Gastroesophageal sphincter (tissue), 4 donors: ENCODE measurements at regions not wholly inside any gene's neighbourhood (a gene's known extent, or its start where the extent isn't known, plus 50 kb on each side); places are given as distances from the start of the nearest gene placed in this dataset.

ENCODE experiments used
- ATAC-seq: fragments of 150-250 bp; one replicate; pipeline ENCODE4 v1.9.1; 2016; ENCODE audit warnings: mild to moderate bottlenecking, moderate library complexity
- H3K27ac ChIP-seq, 4 donors: fragments of 200-600 bp; sonication (generic) in 3 of 4; 1 replicate in 3 of 4; 2 replicates in 1 of 4; pipeline ENCODE4 v1.5.1; 2016 to 2019
- H3K27me3 ChIP-seq: fragments of 200-600 bp; sonication (generic); one replicate; pipeline ENCODE4 v1.5.1; 2019
- H3K36me3 ChIP-seq, 2 donors: fragments of 200-600 bp; sonication (generic); one replicate each; pipeline ENCODE4 v1.5.1; 2019; ENCODE audit warnings: control low read depth in 1 of 2
- H3K4me1 ChIP-seq, 3 donors: fragments of 200-600 bp; sonication (generic); 1 replicate in 2 of 3; 2 replicates in 1 of 3; pipeline ENCODE4 v1.5.1; 2016 to 2019; ENCODE audit warnings: control low read depth in 2 of 3
- H3K4me3 ChIP-seq, 2 donors: fragments of 200-600 bp; sonication (generic); one replicate each; pipeline ENCODE4 v1.5.1; 2019; ENCODE audit warnings: mild to moderate bottlenecking in 1 of 2, moderate library complexity in 1 of 2
- H3K9me3 ChIP-seq, 3 donors: fragments of 200-600 bp; sonication (generic); one replicate each; pipeline ENCODE4 v1.5.1; 2017 to 2019; ENCODE audit warnings: control low read depth in 2 of 3
- CTCF ChIP-seq, 4 experiments: fragments of 200-600 bp in 2 of 4; fragments of 450-650 bp in 2 of 4; sonication (generic) in 1 of 4; IDR thresholded peaks; one replicate each; pipeline ENCODE4 v1.5.1; 2017 to 2019; ENCODE audit warnings: antibody characterized with exemption in 4 of 4, mild to moderate bottlenecking in 2 of 4, moderate library complexity in 2 of 4
- EP300 ChIP-seq: sonication (generic); formaldehyde crosslinking; IDR thresholded peaks from one replicate; pipeline ENCODE4 v1.6.1; 2017; ENCODE audit warnings: antibody characterized with exemption, mild to moderate bottlenecking
- POLR2A ChIP-seq, 2 donors: fragments of 450-650 bp; IDR thresholded peaks; one replicate each; pipeline ENCODE4 v1.6.1; 2017; ENCODE audit warnings: antibody characterized with exemption in 2 of 2, mild to moderate bottlenecking in 2 of 2, moderate library complexity in 1 of 2
- POLR2AphosphoS5 ChIP-seq: sonication (generic); formaldehyde crosslinking; IDR thresholded peaks from one replicate; pipeline ENCODE4 v1.6.1; 2017; ENCODE audit warnings: antibody characterized with exemption
- WGBS, 2 donors: methylation state at CpG; one replicate each; pipeline ENCODE4 v1.1.5; 2018; ENCODE audit warnings: low coverage in 1 of 2; 5-methylcytosine and 5-hydroxymethylcytosine counted together

GRCh38 chr6:93124006-93124632 is 295.2 kb downstream of the EPHA7 start:
- Histone ChIP-seq H3K9me3 (peaks cover 0 to 7% (median 0%) of the 10 kb centered on the region in 3 donors), H3K4me1 (no peaks in the 10 kb centered on the region), H3K27me3 (no peaks in the 10 kb centered on the region), H3K27ac (no peak overlapping the region), H3K4me3 (no peak overlapping the region), H3K36me3 (no peaks in the 10 kb centered on the region)
- WGBS, 2 donors, result 50 to 59% methylated on average over 2 of the region's 2 CpGs
- no peak for TF ChIP-seq EP300
- TF ChIP-seq CTCF (IDR thresholded peaks at IDR 0.05), result no peak
- TF ChIP-seq POLR2AphosphoS5, result no peak
- TF ChIP-seq POLR2A (IDR thresholded peaks at IDR 0.05), result no peak
- ATAC-seq, result no peak

- H3K4me3 ChIP-seq, result no peak overlapping the region
- peaks cover 0 to 7% (median 0%) of the 10 kb centered on the region in 3 donors for H3K9me3 ChIP-seq
- H3K4me1 ChIP-seq, result no peaks in the 10 kb centered on the region
- ATAC-seq, result no peak
- TF ChIP-seq POLR2AphosphoS5 (no peak), POLR2A (IDR thresholded peaks at IDR 0.05) (no peak), EP300 (no peak), CTCF (IDR thresholded peaks at IDR 0.05) (no peak)
- no peaks in the 10 kb centered on the region for H3K36me3 ChIP-seq
- H3K27me3 ChIP-seq, result no peaks in the 10 kb centered on the region
- 86 to 100% methylated on average over 2 of the region's 2 CpGs for WGBS, 2 donors
- no peak overlapping the region for H3K27ac ChIP-seq
Measured at GRCh38 chr6:93123585-93123984, 295.8 kb downstream of the EPHA7 start.

GRCh38 chr6:93120154-93120742 is 299.1 kb downstream of the EPHA7 start:
- Histone ChIP-seq H3K4me1 (no peaks in the 10 kb centered on the region), H3K4me3 (no peak overlapping the region), H3K27me3 (no peaks in the 10 kb centered on the region), H3K9me3 (no peaks in the 10 kb centered on the region), H3K27ac (no peak overlapping the region), H3K36me3 (no peaks in the 10 kb centered on the region)
- WGBS, 2 donors, result 92 to 100% methylated on average over 1 of the region's 1 CpG
- no peak for TF ChIP-seq EP300
- TF ChIP-seq POLR2AphosphoS5, result no peak
- TF ChIP-seq POLR2A (IDR thresholded peaks at IDR 0.05), result no peak
- TF ChIP-seq CTCF (IDR thresholded peaks at IDR 0.05), result no peak
- ATAC-seq, result no peak

GRCh38 chr6:93105907-93106306 is 313.5 kb downstream of the EPHA7 start:
- Histone ChIP-seq H3K36me3 (no peaks in the 10 kb centered on the region), H3K4me3 (no peak overlapping the region), H3K9me3 (no peaks in the 10 kb centered on the region), H3K27me3 (no peaks in the 10 kb centered on the region), H3K4me1 (peaks cover 0 to 23% (median 0%) of the 10 kb centered on the region in 3 donors), H3K27ac (peak overlapping the region in 1 of 4 donors; percentile 30)
- no peak for TF ChIP-seq CTCF (IDR thresholded peaks at IDR 0.05)
- 52 to 76% methylated on average over 2 of the region's 2 CpGs for WGBS, 2 donors
- ATAC-seq, result no peak

- peak; percentile 64 for ATAC-seq
- H3K9me3 ChIP-seq, result no peaks in the 10 kb centered on the region
Measured at GRCh38 chr6:93105017-93105416, 314.3 kb downstream of the EPHA7 start.

More at GRCh38 chr6:93105017-93105416, 314.3 kb downstream of the EPHA7 start:
- Histone ChIP-seq H3K36me3 (no peaks in the 10 kb centered on the region), H3K4me1 (peaks cover 0 to 23% (median 0%) of the 10 kb centered on the region in 3 donors), H3K4me3 (no peak overlapping the region), H3K27me3 (no peaks in the 10 kb centered on the region), H3K27ac (peak overlapping the region; percentile 55 to 74 (median 68))
- 22 to 29% methylated on average over 3 of the region's 3 CpGs for WGBS, 2 donors
- no peak for TF ChIP-seq CTCF (IDR thresholded peaks at IDR 0.05)
- peak; percentile 65 for TF ChIP-seq POLR2AphosphoS5
